ENCODE measurements at regions not wholly inside any gene's neighbourhood (a gene's known extent, or its start where the extent isn't known, plus 50 kb on each side); places are given as distances from the start of the nearest gene placed in this dataset.

GRCh38 chr11:69378303-69379141 is 84.6 kb downstream of the MYEOV start:
- 55 to 76% methylated on average over 4 to 6 of the region's 29 CpGs for WGBS, 2 donors
- H3K27me3 ChIP-seq = no peaks in the 10 kb centered on the region
- no peak for DNase-seq

GRCh38 chr11:69380451-69380901 is 86.5 kb downstream of the MYEOV start:
- TF ChIP-seq POLR2A (IDR thresholded peaks at IDR 0.05) (no peak), CTCF (IDR thresholded peaks at IDR 0.05) (no peak)
- H3K36me3 ChIP-seq = no peaks in the 10 kb centered on the region
- WGBS, 2 donors = 0 to 84% methylated on average over 1 to 5 of the region's 20 CpGs
- H3K4me3 ChIP-seq = no peak overlapping the region
- no peaks in the 10 kb centered on the region for H3K9me3 ChIP-seq
- H3K27me3 ChIP-seq = no peaks in the 10 kb centered on the region
- intact Hi-C loops (cut with DNase I) = no loop called here
- no peak overlapping the region for H3K27ac ChIP-seq
- DNase-seq = no peak
- H3K4me1 ChIP-seq = peaks cover 6 to 46% (median 11%) of the 10 kb centered on the region in 3 donors

More at GRCh38 chr11:69378303-69379141, 84.6 kb downstream of the MYEOV start:
- no peaks in the 10 kb centered on the region for H3K36me3 ChIP-seq
- TF ChIP-seq CTCF (IDR thresholded peaks at IDR 0.05) = no peak
- no peak for TF ChIP-seq POLR2A (IDR thresholded peaks at IDR 0.05)
- H3K4me1 ChIP-seq = peaks cover 12 to 65% (median 27%) of the 10 kb centered on the region in 3 donors
- no peak overlapping the region for H3K4me3 ChIP-seq
- peak overlapping the region in 3 of 4 donors; percentile 7 to 85 (median 23) for H3K27ac ChIP-seq
- intact Hi-C loops (cut with DNase I) = no loop called here
- H3K9me3 ChIP-seq = no peaks in the 10 kb centered on the region

- intact Hi-C loops (cut with DNase I) = no loop called here
- WGBS, 2 donors = 100% methylated on average over 2 of the region's 10 CpGs; no CpG with 5 or more reads in 1 of the 2 donors
- peaks cover 6 to 41% (median 11%) of the 10 kb centered on the region in 3 donors for H3K4me1 ChIP-seq
- no peak overlapping the region for H3K4me3 ChIP-seq
- no peak overlapping the region for H3K27ac ChIP-seq
- no peaks in the 10 kb centered on the region for H3K27me3 ChIP-seq
- TF ChIP-seq CTCF (IDR thresholded peaks at IDR 0.05) (no peak), POLR2A (IDR thresholded peaks at IDR 0.05) (no peak)
- no peaks in the 10 kb centered on the region for H3K9me3 ChIP-seq
- H3K36me3 ChIP-seq = no peaks in the 10 kb centered on the region
- DNase-seq = no peak
These were observed 87.1 kb downstream of the MYEOV start for GRCh38 chr11:69380921-69381581.

- Histone ChIP-seq H3K27me3 (no peaks in the 10 kb centered on the region), H3K4me1 (peaks cover under 1 to 34% (median 5%) of the 10 kb centered on the region in 3 donors), H3K36me3 (no peaks in the 10 kb centered on the region), H3K9me3 (no peaks in the 10 kb centered on the region), H3K27ac (peak overlapping the region in 2 of 4 donors; percentile 14 to 31), H3K4me3 (peak overlapping the region in 1 of 4 donors; percentile 5)
- TF ChIP-seq CTCF (IDR thresholded peaks at IDR 0.05) (no peak), POLR2A (IDR thresholded peaks at IDR 0.05) (no peak)
- WGBS, 2 donors = 95% methylated on average over 8 of the region's 17 CpGs; no CpG with 5 or more reads in 1 of the 2 donors
- intact Hi-C loops (cut with DNase I) = no loop called here
- DNase-seq = no peak
These were observed 87.8 kb downstream of the MYEOV start for GRCh38 chr11:69381681-69382130.

Data from esophagus squamous epithelium (tissue), 5 donors.